ENCODE measurements at regions not wholly inside any gene's neighbourhood (a gene's known extent, or its start where the extent isn't known, plus 50 kb on each side); places are given as distances from the start of the nearest gene placed in this dataset.

GRCh38 chr3:174791161-174791560 lies 68.0 kb upstream of the NAALADL2 start:
- no peak for DNase-seq

- no peak for DNase-seq
These were observed 66.3 kb upstream of the NAALADL2 start for GRCh38 chr3:174792864-174793263.
